GM18870 (cell line): ENCODE measurements at regions not wholly inside any gene's neighbourhood (a gene's known extent, or its start where the extent isn't known, plus 50 kb on each side); places are given as distances from the start of the nearest gene placed in this dataset.

Experiments
- ATAC-seq: cut with Tn5 transposase; IDR thresholded peaks from one replicate; pipeline ENCODE4 v1.9.1; 2021; ENCODE audit warnings: moderate library complexity; ENCODE audit not compliant: unreplicated experiment

DNA sequence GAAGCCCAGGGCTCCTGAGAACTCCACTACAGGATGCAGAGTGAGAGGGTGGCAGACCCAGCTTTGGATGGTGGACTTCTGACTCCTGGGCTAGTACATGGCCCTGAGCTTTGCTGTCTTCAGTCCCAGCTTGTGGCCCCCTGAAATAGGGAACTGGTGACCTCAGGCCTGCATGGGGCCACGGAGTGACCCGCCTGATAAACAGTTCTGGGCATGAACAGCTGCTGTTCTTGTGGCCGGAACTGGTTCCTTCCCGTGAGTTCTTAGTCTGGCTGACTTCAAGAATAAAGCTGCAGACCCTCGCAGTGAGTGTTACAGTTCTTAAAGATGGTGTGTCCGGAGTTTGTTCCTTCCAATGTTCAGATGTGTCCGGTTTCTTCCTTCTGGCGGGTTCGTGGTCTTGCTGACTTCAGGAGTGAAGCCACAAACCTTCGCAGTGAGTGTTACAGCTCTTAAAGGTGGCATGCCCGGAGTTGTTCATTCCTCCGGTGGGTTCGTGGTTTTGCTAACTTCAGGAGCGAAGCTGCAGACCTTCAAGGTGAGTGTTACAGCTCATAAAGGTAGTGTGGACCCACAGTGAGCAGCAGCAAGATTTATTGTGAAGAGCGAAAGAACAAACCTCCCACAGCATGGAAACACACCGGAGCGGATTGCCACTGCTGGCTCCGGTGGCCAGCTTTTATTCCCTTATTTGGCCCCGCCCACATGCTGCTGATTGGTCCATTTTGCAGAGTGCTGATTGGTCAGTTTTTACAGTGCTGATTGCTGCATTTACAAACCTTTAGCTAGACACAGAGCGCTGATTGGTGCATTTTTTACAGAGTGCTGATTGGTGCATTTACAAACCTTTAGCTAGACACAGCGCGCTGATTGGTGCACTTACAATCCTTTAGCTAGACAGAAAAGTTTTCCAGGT lies 268.0 kb downstream of the ZEB1 start:
- ATAC-seq: no peak

DNA sequence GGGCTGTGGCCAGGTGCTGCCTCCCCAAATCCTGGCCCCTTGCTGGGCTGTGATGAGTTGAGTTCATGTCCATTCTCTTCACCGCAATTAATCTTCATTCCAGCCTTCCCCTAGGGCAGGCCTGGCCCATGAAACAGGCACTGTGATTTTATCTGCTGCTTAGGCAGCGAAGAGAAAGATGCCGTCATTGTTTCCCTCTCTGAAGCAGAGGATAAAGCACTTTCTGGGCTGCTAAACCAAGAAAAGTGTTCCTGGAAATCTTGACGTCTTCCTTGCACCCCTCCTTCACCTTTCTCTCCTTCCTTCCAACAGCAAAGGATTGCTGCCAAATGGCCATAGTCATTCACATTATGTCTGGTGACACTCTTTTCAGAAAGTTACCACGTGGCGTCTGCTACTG lies 265.9 kb downstream of the ZEB1 start:
- no peak for ATAC-seq

DNA sequence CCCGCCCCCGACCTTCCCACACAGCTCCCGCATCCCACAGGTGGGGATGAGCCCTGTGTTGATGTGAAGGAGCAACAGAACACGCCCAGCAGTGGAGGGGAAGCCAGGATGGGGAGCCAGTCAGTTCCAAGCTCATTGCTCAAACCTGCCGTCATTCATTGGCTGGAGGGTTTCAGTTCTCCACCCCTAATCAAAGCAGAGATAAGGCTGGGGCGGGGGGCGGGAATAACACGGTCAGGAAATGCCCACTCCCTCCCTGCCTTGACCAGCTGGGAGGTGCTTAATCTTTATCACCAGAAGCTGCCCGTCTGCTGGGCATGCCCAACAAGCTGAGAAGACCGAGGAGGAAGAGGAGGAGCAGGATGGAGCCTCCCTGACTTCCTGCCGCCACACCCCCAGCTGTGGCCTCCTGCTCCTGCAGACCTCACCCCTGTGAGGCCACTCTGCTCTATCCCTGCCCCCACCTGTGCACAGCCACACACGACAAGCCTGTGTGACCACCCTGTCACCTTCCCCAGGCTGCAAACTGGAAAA lies 265.1 kb downstream of the ZEB1 start:
- ATAC-seq: no peak

DNA sequence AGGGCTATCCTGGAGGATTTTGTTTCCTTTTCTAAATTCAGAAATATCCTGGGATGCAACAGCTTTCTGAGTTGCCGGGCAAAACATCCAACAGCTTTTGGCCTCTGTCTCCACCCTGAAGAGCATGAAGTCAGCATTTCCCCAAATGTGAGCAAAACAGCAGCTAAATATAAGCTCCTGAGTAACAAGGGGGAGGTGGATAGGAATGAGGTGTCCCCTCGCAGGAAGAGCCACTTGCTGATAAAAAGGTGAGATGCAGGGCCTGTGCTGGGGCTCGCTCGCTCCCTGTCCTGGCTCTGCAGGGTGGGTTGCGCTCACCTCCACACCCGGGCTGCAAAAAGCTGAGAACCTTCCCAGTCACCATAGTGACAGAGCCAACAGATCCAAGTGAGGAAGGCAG lies 264.3 kb downstream of the ZEB1 start:
- ATAC-seq: no peak

DNA sequence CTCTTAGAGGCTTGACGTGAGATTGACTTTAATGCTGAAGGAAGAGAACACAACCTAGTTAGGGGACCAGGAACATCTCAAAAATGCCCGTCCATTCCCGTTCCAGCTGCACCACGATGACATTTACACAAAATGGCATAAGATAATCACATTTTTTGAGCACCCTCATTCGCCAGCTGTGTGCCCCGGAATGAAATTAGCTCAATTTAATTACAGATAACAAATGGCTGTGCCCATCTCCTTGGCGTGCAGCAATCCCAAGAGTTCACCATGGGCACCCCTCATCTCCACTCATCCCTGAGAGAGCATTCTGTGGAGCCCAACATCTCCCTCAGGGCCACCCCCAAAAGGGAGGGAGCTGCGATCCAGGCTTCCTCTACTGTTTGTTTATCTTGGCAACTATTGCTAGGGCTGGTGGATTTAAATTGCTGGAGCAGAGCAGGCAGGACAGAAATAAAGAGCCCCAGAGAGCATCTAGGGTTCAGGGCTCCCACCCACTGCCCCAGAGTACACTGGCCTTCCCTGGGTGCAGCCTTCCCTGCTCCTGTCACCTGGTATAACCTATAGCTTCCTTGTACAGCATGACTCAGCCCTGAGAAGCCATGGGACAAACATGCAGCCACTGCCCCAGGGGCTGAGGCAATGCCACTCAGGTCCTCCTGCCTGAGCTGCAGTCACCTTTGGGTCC lies 263.5 kb downstream of the ZEB1 start:
- no peak for ATAC-seq

DNA sequence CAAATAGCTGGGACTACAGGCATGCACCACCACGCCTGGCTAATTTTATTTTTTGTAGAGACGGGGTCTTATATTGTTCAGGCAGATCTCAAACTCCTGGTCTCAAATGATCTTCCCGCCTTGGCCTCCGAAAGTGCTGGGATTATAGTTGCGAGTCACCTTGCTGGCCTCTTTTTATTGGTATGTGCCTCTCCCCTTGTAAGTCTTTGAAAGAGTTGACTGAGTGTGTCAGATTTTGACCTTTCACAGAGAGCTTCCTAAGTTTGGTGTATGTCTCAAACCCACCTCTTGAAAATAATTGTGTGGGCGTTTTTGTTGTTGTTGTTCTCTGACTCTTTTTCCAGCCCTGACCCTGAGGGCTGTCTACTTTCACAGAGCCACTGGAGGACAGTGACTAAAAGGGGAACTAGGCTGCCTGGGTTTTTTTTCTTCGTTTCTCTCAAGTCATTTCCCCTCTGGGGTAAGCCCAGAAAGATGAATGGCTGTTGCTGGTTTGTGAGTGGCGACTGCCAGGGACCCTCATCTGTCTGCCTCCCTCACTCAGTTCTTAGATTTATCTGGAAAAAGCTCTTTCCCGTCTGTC lies 262.8 kb downstream of the ZEB1 start:
- ATAC-seq: peak; percentile 77

DNA sequence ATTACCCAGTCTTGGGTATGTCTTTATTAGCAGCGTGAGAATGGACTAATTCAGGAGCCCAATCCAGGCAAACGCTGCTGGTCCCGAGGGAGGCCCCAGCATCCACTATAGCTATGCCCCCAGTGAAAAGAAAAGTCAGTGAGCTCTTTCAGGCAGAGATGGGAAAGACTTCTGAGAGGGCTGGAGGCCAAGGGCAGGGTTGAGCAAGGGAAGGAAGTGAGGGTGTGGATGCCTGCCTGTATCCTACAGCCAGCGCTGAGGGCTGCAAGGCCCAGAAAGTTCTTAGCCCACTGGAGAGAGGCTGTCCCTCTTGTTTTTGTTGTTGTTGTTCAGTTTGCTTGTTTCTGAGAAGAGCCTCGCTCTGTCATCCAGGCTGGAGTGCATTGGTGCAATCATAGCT lies 261.6 kb downstream of the ZEB1 start:
- no peak for ATAC-seq
